Activated naive CD8-positive, alpha-beta T cell treated with anti-CD3 and anti-CD28 coated beads, Interleukin-2, amount 50 U/mL, for 24 hours (primary cell): ENCODE measurements at regions not wholly inside any gene's neighbourhood (a gene's known extent, or its start where the extent isn't known, plus 50 kb on each side); places are given as distances from the start of the nearest gene placed in this dataset.
"Not testable (repeated sequence)": the region's sequence is repeated elsewhere in the genome, so short reads cannot be mapped to it uniquely, and the experiment has no call there.

Experiments
- ATAC-seq: fragments of 150-1000 bp; cut with Tn5 transposase; one replicate; pipeline ENCODE4 v1.10.0; 2021
- DNase-seq: peaks from one replicate; pipeline ENCODE4 v3.0.0; 2021
- H3K27ac Mint-ChIP-seq: one replicate; pipeline ENCODE4 v1.8.0; 2021; ENCODE audit warnings: mild to moderate bottlenecking, mixed read lengths
- H3K27me3 Mint-ChIP-seq: one replicate; pipeline ENCODE4 v1.8.0; 2021; ENCODE audit warnings: mixed read lengths
- H3K36me3 Mint-ChIP-seq: one replicate; pipeline ENCODE4 v1.8.0; 2021; ENCODE audit warnings: low read depth, mixed read lengths
- H3K4me1 Mint-ChIP-seq: one replicate; pipeline ENCODE4 v1.8.0; 2021; ENCODE audit warnings: mixed read lengths
- H3K4me3 Mint-ChIP-seq: one replicate; pipeline ENCODE4 v1.8.0; 2021; ENCODE audit warnings: mild to moderate bottlenecking, moderate library complexity, mixed read lengths
- H3K9me3 Mint-ChIP-seq: one replicate; pipeline ENCODE4 v1.8.0; 2021; ENCODE audit warnings: mixed read lengths

DNA sequence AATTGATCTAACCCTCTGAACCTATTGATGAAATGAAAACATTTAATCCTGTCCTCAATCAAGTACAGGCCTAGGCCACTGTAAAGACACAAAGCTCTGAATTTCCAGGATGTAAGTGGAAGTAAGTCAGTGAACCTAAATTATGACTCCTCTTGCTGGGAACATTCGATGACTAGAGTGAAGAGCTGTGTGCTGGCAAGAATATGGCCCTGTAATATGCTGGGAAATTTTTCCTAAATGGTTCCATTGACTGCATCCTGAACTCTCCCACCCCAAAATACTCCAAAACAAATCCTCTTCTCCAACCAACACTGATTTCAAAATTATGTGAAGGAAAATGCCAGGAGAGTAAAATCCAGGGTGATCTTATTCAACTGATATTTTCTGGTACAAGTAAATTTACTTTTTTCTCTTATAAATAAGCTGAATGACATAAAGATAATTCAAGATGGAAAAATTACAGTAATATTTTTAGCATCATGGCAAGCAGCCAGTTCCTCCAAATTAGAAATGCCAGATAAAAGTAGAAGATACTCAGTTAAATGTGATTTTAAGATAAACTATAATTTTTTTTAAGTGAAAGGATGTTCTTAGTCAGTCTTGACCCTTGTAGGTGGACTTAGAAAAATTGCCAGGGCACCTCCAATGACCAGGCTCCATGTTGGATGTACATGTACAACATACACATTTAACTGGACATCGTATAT, 269.4 kb downstream of the PTGER3 start:
- ATAC-seq (no peak), DNase-seq (no peak)
- Mint-ChIP-seq H3K36me3 (no peaks in the 10 kb centered on the region), H3K9me3 (peaks cover 4% of the 10 kb centered on the region), H3K4me1 (no peaks in the 10 kb centered on the region), H3K4me3 (no peak overlapping the region), H3K27me3 (no peaks in the 10 kb centered on the region), H3K27ac (no peak overlapping the region)

DNA sequence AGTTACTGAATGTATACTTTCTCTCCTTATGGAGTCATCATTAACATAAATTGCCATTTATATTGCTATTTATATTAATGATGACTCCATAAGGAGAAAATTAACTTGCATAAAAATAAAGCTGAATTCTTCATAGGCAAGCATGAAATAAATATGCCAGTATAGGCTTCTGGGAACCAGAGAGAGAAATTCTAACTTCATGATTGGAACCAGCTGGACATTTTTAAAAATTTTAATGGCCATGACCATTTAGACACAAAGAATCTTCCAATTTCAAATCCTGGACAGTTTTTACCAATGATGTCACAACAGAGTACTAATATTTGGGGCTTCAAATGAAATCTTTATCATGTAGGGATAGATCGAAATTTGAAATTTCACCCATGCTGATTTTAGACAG, 268.7 kb downstream of the PTGER3 start:
- no peak for ATAC-seq
- DNase-seq: no peak
- Mint-ChIP-seq H3K4me3 (no peak overlapping the region), H3K9me3 (peaks cover 4% of the 10 kb centered on the region), H3K27ac (no peak overlapping the region), H3K27me3 (peaks cover 2% of the 10 kb centered on the region), H3K4me1 (no peaks in the 10 kb centered on the region), H3K36me3 (no peaks in the 10 kb centered on the region)

DNA sequence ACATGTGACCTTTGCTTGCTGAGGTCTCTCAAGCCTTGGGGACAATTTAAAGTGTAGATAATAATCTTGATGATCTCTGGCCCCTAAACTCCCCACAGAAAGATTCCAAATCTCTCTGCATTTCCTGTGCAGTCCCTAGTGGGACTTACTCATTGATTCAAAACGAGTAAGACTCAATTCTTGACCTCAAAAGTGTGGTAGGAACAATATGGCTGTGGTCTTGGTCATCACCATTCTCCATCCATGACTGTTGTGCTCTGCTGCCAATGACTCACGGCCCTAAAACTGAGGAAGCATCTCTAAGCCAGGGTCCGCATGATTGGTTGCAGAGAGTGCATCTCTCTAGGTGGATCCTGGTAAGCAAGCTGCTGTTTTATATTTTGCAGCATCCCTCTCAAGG, 268.0 kb downstream of the PTGER3 start:
- Mint-ChIP-seq H3K36me3 (no peaks in the 10 kb centered on the region), H3K4me1 (no peaks in the 10 kb centered on the region), H3K27me3 (peaks cover 2% of the 10 kb centered on the region), H3K4me3 (no peak overlapping the region), H3K27ac (no peak overlapping the region), H3K9me3 (peaks cover 4% of the 10 kb centered on the region)
- DNase-seq: no peak
- ATAC-seq: peak; percentile 59

DNA sequence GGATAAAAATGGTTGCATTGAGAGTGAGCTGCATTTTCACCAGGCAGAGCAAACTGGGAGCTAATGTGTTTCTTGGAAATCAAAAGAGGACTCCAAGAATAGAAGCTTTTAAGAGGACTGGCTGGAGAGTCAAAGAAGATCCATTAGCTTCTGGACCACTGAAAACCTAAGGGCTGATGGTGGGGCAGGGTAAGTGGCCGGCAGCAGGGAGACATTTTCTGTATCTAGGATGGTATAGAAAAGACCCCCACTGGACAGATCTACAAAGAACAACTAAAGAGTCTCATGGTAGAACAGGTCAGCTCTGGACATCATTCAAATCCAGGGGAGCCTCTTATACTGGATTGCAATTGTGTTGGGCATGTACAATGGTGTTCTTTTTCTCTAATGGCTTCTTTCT, 262.3 kb downstream of the PTGER3 start:
- H3K36me3 Mint-ChIP-seq: no peaks in the 10 kb centered on the region
- no peak overlapping the region for H3K4me3 Mint-ChIP-seq
- H3K27me3 Mint-ChIP-seq: peaks cover 2% of the 10 kb centered on the region
- DNase-seq (no peak), ATAC-seq (no peak)
- no peaks in the 10 kb centered on the region for H3K4me1 Mint-ChIP-seq
- H3K9me3 Mint-ChIP-seq: no peaks in the 10 kb centered on the region
- no peak overlapping the region for H3K27ac Mint-ChIP-seq

DNA sequence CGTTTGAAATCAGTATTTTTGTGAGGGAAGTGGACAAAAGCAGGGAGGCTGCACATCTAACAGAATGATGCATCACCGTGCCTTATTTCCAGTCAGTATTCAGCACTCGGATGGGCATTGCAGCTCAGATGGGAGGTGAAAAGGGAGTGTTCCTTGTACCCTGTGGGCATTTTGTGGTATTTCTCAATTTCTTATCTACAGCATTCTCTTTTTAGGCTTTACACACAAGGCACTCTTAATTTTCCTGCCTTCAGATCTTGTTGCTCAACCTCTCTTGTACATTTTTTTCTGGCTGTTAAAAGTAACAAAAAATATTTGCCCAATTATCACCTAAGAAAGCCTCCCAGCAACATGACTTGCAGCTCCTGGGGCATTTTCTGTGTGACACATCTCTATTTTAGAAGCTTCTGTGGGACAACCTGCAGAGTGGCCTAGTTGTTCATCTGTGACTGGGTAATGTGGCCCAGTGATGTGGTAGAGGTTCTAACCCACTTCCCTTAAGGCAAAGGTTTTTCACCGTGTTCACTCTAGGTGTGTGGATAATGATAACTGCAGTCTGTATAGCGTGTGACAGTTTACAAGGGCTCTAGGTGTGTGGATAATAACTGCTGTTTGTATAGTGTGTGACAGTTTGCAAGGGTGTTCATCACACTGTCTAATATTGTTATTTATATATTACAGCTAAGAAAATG, 257.2 kb downstream of the PTGER3 start:
- ATAC-seq (no peak), DNase-seq (no peak)
- no peaks in the 10 kb centered on the region for H3K9me3 Mint-ChIP-seq
- H3K4me1 Mint-ChIP-seq: no peaks in the 10 kb centered on the region
- no peak overlapping the region for H3K27ac Mint-ChIP-seq
- no peaks in the 10 kb centered on the region for H3K36me3 Mint-ChIP-seq
- no peaks in the 10 kb centered on the region for H3K27me3 Mint-ChIP-seq
- H3K4me3 Mint-ChIP-seq: no peak overlapping the region

DNA sequence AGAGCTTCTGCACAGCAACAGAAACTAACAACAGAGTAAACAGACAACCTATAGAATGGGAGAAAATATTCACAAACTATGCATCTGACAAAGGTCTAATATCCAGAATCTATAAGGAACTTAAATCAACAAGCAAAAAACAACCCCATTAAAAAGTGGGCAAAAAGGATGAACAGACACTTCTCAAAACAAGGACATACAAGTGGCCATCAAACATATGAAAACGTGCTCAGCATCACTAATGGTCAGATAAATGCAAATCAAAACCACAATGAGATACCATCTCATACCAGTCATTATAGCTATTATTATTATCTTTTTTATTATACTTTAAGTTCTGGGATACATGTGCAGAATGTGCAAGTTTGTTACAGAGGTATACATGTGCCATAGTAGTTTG, 252.6 kb downstream of the PTGER3 start:
- not testable (repeated sequence) for DNase-seq

DNA sequence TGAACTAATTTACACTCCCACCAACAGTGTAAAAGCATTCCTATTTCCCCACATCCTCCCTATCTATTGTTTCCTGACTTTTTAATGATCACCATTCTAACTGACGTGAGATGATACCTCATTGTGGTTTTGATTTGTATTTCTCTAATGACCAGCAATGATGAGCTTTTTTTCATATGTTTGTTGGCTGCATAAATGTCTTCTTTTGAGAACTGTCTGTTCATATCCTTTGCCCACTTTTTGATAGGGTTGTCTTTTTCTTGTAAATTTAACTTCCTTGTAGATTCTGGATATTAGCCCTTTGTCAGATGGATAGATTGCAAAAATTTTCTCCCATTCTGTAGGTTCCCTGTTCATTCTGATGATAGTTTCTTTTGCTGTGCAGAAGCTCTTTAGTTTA, 251.3 kb downstream of the PTGER3 start:
- H3K4me3 Mint-ChIP-seq, ATAC-seq, H3K27ac Mint-ChIP-seq, H3K27me3 Mint-ChIP-seq, H3K36me3 Mint-ChIP-seq, DNase-seq, H3K4me1 Mint-ChIP-seq: not testable (repeated sequence)
- peaks cover 11% of the 10 kb centered on the region for H3K9me3 Mint-ChIP-seq

More for the DNA sequence above, 252.6 kb downstream of the PTGER3 start:
- not testable (repeated sequence) for H3K4me1 Mint-ChIP-seq, H3K36me3 Mint-ChIP-seq, H3K27me3 Mint-ChIP-seq, H3K4me3 Mint-ChIP-seq, H3K9me3 Mint-ChIP-seq, H3K27ac Mint-ChIP-seq, ATAC-seq

DNA sequence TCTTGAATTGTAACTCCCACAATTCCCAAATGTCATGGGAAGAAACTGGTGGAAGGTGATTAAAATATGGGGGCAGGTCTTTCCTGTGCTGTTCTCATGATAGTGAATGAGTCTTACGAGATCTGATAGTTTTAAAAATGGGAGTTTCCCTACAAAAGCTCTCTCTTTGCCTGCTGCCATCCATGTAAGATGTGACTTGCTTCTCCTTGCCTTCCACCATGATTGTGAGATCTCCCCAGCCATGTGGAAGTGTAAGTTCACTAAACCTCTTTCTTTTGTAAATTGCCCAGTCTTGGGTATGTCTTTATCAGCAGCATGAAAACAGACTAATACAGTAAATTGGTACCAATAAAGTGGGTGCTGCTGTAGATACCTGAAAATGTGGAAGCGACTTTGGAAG, 245.0 kb downstream of the PTGER3 start:
- not testable (repeated sequence) for H3K27me3 Mint-ChIP-seq, ATAC-seq, H3K27ac Mint-ChIP-seq, DNase-seq, H3K4me1 Mint-ChIP-seq, H3K36me3 Mint-ChIP-seq, H3K4me3 Mint-ChIP-seq
- H3K9me3 Mint-ChIP-seq: peaks cover 11% of the 10 kb centered on the region

DNA sequence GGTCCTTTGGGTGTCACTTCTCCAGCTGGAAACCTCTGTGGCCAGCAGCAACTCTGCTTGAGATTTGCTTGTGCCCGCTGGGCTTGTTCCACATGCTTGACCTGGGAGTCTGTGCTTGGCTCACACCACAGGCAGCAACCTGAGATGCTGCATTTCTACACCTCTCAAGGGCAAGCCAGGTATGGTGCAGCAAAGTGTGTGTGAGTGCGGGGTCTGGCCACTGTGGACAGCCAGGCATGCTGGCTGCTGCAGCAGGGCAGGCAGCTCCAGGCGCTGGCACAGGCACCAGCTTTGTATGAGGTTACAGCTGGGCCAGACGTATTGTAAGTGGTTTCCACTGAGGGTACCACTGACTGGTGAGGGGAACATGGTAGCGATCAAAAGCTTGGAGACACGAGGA, 242.0 kb downstream of the PTGER3 start:
- Mint-ChIP-seq H3K4me1 (no peaks in the 10 kb centered on the region), H3K4me3 (no peak overlapping the region), H3K27ac (no peak overlapping the region), H3K27me3 (no peaks in the 10 kb centered on the region), H3K9me3 (peaks cover 7% of the 10 kb centered on the region), H3K36me3 (no peaks in the 10 kb centered on the region)
- DNase-seq: no peak
- no peak for ATAC-seq

DNA sequence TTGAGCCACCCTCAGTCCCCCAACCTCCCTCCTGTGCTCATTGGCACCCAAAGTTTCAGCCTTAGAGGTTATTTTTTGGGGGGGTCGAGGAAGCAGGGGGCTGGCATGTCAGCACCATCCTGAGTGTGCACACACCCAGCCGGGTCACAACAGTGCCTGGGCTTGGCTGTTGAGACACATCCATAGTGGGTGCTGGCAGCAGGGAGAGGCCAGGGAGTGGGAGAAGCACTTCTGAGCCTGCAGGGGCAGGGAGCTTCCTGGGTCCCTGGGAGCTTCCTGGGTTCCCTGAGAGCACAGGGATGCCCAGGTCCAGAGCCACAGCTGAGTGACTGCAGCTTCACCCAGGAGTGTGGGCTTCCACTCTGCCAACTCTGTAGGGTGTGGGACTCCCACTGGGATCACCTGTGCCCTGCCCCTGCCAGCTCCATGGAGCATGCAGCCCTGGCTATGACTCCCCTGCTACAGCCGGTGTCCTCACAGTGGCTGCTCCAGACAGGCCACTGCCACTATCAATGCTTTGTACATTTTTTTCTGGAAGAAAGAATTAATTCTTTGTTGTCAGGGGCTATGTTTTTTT, 240.4 kb downstream of the PTGER3 start:
- no peak overlapping the region for H3K27ac Mint-ChIP-seq
- H3K36me3 Mint-ChIP-seq: no peaks in the 10 kb centered on the region
- DNase-seq: no peak
- no peaks in the 10 kb centered on the region for H3K27me3 Mint-ChIP-seq
- H3K9me3 Mint-ChIP-seq: peaks cover 4% of the 10 kb centered on the region
- H3K4me3 Mint-ChIP-seq: no peak overlapping the region
- H3K4me1 Mint-ChIP-seq: no peaks in the 10 kb centered on the region
- no peak for ATAC-seq

DNA sequence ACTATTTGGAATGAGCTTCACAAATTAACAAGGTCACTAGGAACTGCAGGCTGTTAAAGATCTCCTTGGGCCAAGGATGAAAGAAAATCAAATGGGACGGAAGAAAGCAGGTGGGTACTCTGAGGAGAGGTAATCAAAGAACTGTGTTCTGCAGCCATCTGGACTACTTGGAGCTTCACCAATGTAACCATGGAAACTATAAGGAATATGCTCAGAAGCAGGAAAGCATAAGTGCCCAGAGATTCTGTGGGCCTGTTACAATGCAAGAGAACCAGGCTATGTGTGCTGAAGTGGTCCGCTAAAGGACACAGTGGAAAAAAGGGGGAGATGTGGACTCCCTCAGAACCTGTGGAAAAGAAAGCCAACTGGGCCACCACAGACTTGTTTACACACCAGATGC, 238.5 kb downstream of the PTGER3 start:
- Mint-ChIP-seq H3K4me1 (no peaks in the 10 kb centered on the region), H3K36me3 (no peaks in the 10 kb centered on the region), H3K4me3 (no peak overlapping the region), H3K27ac (no peak overlapping the region), H3K9me3 (peaks cover 4% of the 10 kb centered on the region), H3K27me3 (no peaks in the 10 kb centered on the region)
- DNase-seq (no peak), ATAC-seq (no peak)

DNA sequence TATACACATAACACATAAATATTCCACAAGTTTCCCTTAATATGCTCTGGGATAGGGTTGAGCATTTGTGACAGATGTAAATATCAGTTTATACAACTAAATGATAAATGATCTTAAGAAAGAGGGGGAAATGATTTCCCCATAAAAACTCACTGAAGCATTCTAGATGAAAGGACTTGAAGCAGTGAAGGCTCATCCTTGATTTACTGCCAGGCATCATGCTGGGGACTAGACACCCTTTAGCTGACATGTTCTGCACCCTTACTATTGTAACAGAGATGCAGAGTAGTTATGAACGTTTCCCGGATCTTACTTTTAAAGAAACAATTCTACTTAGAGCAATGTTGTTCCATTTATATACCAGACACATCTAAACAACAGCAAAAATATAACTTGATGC, 235.8 kb downstream of the PTGER3 start:
- H3K27ac Mint-ChIP-seq: no peak overlapping the region
- no peak overlapping the region for H3K4me3 Mint-ChIP-seq
- no peak for ATAC-seq
- no peaks in the 10 kb centered on the region for H3K36me3 Mint-ChIP-seq
- H3K9me3 Mint-ChIP-seq: no peaks in the 10 kb centered on the region
- H3K27me3 Mint-ChIP-seq: no peaks in the 10 kb centered on the region
- no peak for DNase-seq
- no peaks in the 10 kb centered on the region for H3K4me1 Mint-ChIP-seq

DNA sequence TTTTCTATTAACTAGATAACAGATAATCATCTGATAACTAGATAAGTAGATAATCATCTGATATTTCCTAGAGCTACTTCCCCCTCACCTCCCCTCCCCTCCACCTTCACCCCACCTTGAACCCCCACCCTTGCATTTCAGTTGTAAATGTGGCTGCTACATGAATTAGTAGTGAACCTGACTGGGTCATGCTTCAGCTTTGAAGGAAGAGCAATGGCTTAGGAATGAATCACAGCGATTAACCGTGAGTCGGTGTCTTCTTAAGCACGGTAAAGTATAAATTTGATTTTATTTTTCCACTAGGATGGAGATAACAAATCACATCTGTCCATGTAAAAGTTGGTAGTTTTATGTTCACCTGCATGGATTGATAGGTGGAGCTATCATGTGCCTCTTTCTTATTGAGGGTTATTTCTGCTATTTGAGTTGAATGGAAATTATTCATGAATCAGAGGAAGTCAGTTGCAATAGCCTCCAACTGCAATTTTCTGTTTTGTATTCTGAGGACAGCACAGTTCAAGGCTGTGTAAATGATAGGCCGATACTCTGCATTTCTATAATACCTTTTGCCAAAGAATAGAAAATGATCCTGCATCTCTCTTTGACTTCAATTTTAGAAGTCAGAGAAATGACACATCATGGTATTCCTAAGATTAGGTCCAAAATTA, 235.0 kb downstream of the PTGER3 start:
- H3K4me3 Mint-ChIP-seq: no peak overlapping the region
- H3K4me1 Mint-ChIP-seq: no peaks in the 10 kb centered on the region
- no peaks in the 10 kb centered on the region for H3K27me3 Mint-ChIP-seq
- no peaks in the 10 kb centered on the region for H3K9me3 Mint-ChIP-seq
- DNase-seq (no peak), ATAC-seq (no peak)
- no peaks in the 10 kb centered on the region for H3K36me3 Mint-ChIP-seq
- no peak overlapping the region for H3K27ac Mint-ChIP-seq

DNA sequence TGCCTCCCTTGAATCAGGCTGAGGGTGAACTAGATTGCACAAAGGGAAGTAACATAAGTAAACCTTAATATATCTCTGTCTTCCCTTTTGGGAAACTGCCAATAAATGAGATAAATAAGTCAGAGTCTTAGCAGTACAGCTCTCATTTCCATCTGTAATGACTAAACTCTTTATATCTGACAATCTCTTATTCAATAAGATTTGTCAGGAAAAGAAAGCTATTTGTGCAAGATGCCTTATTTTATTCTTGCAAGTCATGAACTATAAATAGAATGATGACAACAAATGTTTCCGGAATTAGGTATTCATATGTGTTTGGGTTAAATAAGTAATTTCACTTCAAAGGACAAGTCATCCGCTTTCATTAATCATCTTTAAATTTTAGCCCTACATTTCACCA, 229.2 kb downstream of the PTGER3 start:
- ATAC-seq: no peak
- Mint-ChIP-seq H3K27ac (no peak overlapping the region), H3K4me1 (no peaks in the 10 kb centered on the region)

DNA sequence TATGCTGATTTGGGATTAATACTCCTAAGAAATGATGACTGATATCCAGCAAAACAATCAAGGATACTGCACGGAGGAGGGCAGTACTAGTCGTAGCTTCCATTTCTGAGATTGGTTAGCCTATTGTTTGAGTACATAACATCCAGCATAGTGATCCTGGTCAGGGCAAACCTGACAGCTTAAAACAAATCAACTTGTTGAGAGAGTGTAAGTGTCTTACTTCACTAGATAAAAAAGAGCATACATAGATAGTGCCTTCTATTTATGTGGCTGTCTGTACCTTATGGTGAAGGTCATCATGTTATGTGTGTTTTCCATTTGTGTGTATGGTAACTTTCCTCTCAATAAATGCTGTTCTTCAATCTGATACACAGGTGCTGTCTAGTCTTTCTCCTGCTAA, 228.4 kb downstream of the PTGER3 start:
- Mint-ChIP-seq H3K36me3 (no peaks in the 10 kb centered on the region), H3K4me3 (no peak overlapping the region), H3K27me3 (no peaks in the 10 kb centered on the region), H3K9me3 (no peaks in the 10 kb centered on the region), H3K4me1 (no peaks in the 10 kb centered on the region), H3K27ac (no peak overlapping the region)
- ATAC-seq: no peak
- no peak for DNase-seq

More for the DNA sequence above, 229.2 kb downstream of the PTGER3 start:
- Mint-ChIP-seq H3K4me3 (no peak overlapping the region), H3K9me3 (no peaks in the 10 kb centered on the region), H3K27me3 (no peaks in the 10 kb centered on the region), H3K36me3 (no peaks in the 10 kb centered on the region)
- DNase-seq: no peak
